HepG2 (cell line): ENCODE measurements at regions not wholly inside any gene's neighbourhood (a gene's known extent, or its start where the extent isn't known, plus 50 kb on each side); places are given as distances from the start of the nearest gene placed in this dataset.

ENCODE experiments used
- ATF3 ChIP-seq: sonication (generic); formaldehyde crosslinking; IDR thresholded peaks from 2 replicates; pipeline ENCODE4 v1.4.0; 2020; ENCODE audit warnings: missing genetic modification reagents
- MLX ChIP-seq: IDR thresholded peaks from 2 replicates; pipeline ENCODE4 v1.6.1; 2016
- POLR2A ChIP-seq, 2 experiments: IDR thresholded peaks; 2 replicates each; pipeline ENCODE4 v1.6.1; 2011; ENCODE audit warnings: low read depth in 2 of 2, low read length in 2 of 2, mild to moderate bottlenecking in 1 of 2, moderate library complexity in 1 of 2; ENCODE audit not compliant: insufficient read depth in 1 of 2

- TF ChIP-seq MLX (CRISPR knock-in tag): no peak
- TF ChIP-seq POLR2A (IDR thresholded peaks at IDR 0.05; ENCODE audit: insufficient read depth in 1 of 2, low read depth in 2 of 2, low read length in 2 of 2): no peak
- TF ChIP-seq ATF3: no peak
These were observed 65.7 kb upstream of the STX18 start for GRCh38 chr4:4607336-4608213.
